GM19328 (cell line): ENCODE measurements at regions not wholly inside any gene's neighbourhood (a gene's known extent, or its start where the extent isn't known, plus 50 kb on each side); places are given as distances from the start of the nearest gene placed in this dataset.
"Not testable (repeated sequence)": the region's sequence is repeated elsewhere in the genome, so short reads cannot be mapped to it uniquely, and the experiment has no call there.

ENCODE experiments used
- ATAC-seq: cut with Tn5 transposase; IDR thresholded peaks from one replicate; pipeline ENCODE4 v1.9.1; 2021; ENCODE audit warnings: mild to moderate bottlenecking, moderate library complexity; ENCODE audit not compliant: unreplicated experiment

DNA sequence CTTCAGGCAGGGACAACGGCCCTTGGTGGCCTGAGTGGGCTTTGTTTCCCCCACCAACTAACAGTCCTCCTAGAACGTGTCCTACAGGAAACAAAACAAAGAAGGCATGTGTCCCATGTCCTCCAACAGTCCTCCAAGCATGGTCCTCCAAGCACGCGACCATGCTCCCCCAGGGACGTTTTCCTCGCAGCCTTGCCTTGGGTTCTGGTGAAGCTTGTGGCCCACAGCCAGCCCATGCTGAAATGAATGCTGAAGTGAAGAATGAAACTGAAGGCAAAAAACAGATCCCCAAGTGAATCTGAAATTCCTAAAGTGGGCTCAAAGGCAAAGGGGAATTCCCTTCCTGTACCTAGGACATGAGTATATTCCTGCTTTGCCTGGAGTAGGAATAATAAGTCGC lies 176.6 kb downstream of the JCAD start:
- no peak for ATAC-seq

- no peak for ATAC-seq
These were observed 177.6 kb downstream of the JCAD start for GRCh38 chr10:29881811-29882210.

DNA sequence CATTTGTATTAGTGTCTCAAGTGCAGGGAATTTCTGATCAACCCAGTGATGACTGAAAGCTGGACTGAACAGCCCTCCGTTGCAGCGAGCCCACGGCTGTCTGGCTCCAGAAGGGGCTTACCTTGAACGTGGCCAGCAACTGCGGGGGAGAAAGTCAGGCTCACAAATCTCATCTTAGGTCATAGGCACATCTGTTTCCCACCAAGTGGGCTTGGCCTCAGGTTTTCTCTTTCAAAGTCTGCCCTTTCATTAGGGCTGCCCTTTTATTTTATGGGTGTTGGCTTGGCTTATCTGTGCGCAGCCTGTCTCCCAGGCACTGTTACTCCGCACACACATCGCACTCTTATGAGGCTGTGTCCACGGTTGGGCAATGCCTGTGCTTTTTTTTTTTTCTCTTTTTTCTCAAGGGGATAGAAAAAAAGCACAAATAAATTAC lies 178.0 kb downstream of the JCAD start:
- ATAC-seq, result no peak

GRCh38 chr10:29880856-29881255 lies 178.5 kb downstream of the JCAD start:
- no peak for ATAC-seq

DNA sequence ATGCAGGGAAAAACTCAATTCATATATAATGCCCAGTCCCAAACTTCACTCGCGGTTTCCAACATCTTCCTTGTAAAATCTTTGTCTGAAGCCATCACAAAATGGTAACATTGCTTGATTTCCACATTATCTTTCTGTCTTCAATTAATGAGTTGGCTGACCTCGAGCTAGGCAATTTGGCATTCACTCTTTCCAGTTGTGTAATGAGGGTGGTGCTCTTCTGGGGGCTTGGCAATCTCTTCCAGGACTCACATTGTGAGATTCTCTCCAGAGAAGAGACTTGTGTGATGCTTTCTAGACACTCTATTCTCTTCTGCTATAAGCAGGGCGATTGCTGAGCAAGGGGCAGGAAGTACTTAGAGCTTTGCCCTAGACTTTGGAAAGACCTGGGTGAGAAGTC lies 179.5 kb downstream of the JCAD start:
- no peak for ATAC-seq

- ATAC-seq, result no peak
These were observed 180.9 kb downstream of the JCAD start for GRCh38 chr10:29878492-29878891.

- no peak for ATAC-seq
These were observed 181.4 kb downstream of the JCAD start for GRCh38 chr10:29877793-29878491.

GRCh38 chr10:29876008-29876555 lies 183.3 kb downstream of the JCAD start:
- no peak for ATAC-seq

DNA sequence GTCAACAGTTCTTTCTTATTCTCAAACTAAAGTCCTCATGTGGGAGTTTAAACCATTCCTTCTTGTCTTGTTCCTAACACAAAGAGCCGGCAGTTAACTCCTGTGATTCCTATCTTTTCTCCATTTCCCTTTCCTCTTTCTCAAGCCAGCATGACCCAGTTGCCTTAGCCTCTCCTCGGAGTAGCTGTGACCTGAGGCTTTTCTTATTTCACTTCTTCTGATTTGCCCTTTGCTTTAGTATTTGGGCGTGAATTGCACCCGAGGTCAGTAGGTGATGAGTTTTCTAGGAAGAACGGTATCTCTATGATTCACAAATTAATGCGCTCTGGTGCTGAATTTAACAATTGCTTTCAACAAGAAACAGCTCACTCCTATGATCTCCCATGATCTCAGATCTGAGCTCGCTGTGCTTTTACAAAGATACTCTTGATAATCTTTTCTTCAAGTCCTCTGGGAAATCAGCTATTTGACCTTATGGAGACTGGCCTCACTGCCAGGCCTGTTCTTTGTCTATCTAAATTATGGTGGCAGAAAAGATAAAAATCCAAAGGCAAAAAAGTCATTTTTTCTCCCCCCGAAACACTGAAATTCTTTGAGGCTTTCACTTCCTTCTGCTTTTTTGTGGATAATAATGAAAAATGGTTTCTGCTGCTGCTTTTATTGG lies 184.6 kb downstream of the JCAD start:
- ATAC-seq, result no peak

- no peak for ATAC-seq
These were observed 185.4 kb downstream of the JCAD start for GRCh38 chr10:29873941-29874484.

GRCh38 chr10:29870522-29871044 lies 188.8 kb downstream of the JCAD start:
- ATAC-seq, result no peak

DNA sequence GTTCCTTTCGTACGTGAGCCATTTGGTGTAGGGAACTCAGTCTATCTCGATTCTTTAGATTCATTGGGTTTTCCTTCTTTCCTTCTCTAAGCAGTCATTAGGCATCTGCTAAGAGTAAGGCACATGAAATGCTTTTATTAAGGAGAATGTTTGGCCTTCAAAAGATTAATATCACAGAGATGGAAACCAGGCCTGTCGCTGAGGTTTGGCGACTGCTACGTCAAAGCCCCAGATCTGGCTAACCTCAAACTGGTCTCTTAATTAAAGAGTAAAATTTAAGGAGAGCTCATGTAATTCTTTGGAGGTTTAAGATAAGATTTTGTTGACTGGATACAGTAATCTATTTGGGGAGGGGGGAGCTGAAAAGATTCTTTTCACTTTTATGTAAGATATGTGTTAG lies 189.8 kb downstream of the JCAD start:
- no peak for ATAC-seq

DNA sequence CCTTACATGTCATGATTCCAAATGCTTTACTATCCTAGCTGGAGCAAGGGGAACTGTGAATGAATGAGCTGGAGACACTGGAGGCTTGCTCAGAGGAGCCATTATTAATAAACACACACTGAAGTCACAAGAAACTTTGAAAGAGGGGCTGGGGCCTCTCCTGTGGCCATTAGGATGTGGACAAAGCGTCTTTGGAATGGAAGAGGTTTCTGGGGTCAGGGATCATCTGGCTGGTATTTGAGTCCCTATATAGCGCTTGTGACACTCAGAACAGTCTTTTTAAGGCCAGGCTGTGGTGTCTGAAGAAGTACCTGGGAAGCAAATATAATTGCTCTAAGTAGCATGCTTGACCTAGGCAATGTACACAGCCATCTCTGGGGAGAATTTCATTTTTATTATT lies 193.0 kb downstream of the JCAD start:
- ATAC-seq, result no peak

DNA sequence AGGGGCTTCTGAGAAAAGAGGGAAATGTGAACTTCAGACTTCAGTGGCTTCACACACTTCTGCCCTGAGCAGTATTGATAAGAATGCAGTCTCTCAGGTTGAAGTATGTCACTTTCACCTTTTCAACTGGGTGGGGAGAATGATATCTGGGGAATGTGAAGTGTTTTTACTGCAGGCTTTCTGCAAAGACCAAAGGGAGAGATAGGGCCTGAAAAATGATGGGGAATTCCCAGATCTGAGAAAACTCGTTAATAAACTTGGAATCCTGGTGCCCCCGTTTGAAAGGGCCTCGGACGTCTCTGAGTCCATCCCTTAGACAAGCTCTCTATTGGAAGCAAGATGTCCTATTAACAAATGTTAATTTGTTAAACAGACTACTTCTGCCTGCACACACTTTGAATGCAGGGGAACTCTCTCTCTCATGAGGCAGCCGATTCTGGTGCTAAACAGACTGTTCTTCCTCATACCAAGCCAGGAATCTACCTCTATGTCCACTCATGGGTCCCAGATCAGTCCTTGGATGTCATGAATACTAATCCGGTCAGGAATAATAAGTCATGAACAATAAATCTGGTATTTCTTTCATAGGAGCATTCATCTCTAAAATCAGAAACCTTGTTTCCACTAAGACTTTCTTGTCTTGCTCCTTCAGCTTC lies 193.6 kb downstream of the JCAD start:
- ATAC-seq, result no peak

DNA sequence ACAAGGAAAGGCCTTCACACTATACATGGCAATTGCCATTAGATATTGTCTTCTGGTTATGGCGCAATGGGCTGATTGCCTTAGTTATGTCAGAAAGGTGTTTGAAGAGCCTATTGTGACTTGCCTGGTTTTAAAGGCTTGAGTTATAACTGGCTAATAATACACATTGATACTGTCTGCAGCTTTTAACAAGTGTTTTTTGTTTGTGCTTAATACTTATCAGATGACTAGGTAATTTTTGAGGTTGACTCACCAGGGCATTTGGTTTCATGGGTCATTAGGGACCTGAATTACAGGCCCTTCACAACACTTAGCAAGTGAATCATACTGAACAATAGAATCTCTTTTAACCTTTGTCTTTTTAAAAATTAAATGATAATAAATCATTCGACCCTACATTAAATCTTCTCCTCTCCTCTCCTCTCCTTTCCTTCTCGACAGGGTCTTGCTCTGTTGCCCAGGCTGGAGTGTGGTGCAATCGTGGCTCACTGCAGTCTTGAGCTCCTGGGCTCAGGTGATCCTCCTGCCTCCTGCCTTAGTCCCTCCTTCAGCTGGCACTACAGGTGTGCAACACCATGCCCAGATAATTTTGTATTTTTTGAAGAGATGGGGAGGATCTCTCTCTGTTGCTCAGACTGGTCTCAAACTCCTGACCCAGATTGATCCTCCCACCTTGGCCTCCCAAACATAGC lies 196.3 kb downstream of the JCAD start:
- ATAC-seq, result no peak

DNA sequence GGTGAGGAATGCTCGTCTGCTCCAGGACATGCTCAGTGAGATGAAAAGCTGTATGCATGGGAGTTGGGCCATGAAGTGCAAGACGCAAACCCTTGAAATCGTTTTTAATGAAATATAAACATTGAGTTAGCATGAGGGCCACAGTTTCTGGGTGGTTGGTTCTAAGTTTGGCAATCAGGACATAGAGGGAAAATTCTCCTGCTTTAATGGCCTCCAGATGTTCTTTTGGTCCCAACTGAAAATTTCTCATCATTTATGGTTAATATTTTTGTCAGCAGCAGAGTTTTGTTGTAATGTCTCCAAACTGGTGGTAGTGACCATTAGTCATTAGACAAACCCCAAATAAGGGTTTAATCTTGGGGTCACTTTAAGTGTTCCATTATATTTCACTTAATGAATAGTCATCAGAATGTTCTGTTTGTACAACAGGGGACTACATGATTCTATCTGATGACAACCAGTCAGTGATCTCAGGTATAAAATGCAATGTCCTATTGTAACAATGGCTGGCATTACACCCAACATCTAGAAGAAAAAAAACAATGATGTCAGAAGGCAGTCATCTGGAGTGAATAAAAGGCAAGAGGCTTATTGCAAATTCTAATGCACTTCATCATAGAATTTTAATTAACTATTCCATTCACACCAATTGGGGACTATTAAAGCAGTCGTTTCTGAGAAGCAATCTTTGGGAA lies 197.4 kb downstream of the JCAD start:
- no peak for ATAC-seq

- ATAC-seq, result not testable (repeated sequence)
These were observed 198.2 kb downstream of the JCAD start for GRCh38 chr10:29861231-29861630.

DNA sequence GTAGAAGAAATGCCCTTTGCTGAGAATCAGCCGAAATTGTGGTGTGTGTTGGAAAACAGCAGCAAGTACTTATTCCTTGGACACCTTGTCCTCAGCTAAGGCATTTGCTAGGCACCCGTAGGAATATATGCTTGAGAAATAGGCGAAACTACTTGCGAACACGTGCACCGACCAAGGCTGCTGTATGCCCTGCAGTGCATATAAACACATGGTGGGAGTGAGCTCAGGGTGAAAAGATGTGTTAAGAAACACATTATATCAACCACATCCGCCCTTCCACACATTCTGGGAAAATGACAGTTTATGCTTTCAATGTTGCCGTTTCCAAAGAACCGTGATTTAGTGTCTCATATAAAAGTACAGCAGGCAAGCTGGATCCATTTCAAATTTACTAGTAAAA lies 199.2 kb downstream of the JCAD start:
- ATAC-seq, result no peak

GRCh38 chr10:29859521-29860130 lies 199.8 kb downstream of the JCAD start:
- no peak for ATAC-seq
